ENCODE measurements at regions not wholly inside any gene's neighbourhood (a gene's known extent, or its start where the extent isn't known, plus 50 kb on each side); places are given as distances from the start of the nearest gene placed in this dataset.

DNA sequence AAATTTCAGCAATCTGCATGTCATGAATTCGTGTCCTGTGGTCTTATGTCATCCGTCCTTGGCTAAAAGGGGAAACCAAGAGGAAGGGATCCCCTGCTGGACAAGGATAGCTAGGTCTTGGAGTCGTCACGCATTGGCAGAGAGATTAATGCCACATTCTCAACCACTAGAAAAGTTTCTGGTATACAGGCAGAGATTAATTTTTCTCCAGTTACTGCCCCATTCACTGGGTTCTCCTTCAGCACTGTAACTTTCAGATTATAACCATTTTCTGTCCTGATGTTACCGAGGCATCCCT, 1060.6 kb upstream of the AUTS2 start:
- TF ChIP-seq, protein P1, sequence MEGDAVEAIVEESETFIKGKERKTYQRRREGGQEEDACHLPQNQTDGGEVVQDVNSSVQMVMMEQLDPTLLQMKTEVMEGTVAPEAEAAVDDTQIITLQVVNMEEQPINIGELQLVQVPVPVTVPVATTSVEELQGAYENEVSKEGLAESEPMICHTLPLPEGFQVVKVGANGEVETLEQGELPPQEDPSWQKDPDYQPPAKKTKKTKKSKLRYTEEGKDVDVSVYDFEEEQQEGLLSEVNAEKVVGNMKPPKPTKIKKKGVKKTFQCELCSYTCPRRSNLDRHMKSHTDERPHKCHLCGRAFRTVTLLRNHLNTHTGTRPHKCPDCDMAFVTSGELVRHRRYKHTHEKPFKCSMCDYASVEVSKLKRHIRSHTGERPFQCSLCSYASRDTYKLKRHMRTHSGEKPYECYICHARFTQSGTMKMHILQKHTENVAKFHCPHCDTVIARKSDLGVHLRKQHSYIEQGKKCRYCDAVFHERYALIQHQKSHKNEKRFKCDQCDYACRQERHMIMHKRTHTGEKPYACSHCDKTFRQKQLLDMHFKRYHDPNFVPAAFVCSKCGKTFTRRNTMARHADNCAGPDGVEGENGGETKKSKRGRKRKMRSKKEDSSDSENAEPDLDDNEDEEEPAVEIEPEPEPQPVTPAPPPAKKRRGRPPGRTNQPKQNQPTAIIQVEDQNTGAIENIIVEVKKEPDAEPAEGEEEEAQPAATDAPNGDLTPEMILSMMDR (IDR thresholded peaks at IDR 0.05) = no peak
- no peak for TF ChIP-seq EP300 (IDR thresholded peaks at IDR 0.05)

Data from ovary (tissue), 3 donors.